ENCODE measurements at regions not wholly inside any gene's neighbourhood (a gene's known extent, or its start where the extent isn't known, plus 50 kb on each side); places are given as distances from the start of the nearest gene placed in this dataset.

DNA sequence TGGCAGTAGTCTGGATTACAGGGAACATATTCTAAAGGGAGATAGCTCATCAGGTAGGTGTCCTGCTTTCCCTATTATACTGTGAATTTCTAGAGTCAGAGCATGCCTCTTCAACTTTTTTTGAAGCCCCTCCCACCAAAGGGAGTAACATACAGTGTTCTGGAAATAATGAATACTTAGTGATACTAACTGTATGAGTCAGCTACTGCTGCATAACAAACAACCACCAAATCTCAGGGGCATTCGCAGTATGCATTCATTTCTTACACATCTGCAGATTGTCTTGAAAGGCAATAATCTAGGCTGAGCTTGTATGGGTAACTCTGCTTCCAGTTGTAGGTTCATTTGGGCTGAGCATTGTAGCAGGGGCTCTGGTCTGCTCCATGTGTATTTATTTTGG lies 409.7 kb upstream of the SPRED2 start:
- DNase-seq (ENCODE audit: low read depth), result no peak

DNA sequence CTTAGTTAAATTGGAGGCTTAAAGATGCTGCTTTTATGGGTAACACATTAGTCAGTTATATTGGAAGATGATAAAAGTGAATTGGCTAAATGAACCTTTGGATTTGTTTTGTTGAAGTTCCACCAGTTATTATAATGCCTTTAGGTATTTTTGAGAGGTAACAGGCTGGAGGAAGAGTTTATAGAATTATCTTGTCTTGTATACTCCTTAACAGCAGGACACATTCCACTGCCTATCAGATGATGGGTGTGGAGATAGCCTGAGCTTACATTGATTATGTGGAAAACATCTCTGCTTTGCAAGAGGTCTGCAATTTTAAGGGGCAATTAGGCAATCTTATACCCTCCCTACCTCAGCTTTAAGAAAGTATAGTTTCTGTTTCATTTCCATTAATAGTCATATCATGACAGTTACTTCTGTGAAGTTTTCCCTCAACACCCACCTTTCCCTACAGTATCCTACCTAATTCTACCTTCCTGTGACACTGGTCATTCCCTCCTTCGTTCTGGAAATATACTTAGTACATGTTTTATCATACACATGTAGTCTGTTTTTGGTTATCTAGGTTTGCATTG lies 403.7 kb upstream of the SPRED2 start:
- no peak for DNase-seq (ENCODE audit: low read depth)

DNA sequence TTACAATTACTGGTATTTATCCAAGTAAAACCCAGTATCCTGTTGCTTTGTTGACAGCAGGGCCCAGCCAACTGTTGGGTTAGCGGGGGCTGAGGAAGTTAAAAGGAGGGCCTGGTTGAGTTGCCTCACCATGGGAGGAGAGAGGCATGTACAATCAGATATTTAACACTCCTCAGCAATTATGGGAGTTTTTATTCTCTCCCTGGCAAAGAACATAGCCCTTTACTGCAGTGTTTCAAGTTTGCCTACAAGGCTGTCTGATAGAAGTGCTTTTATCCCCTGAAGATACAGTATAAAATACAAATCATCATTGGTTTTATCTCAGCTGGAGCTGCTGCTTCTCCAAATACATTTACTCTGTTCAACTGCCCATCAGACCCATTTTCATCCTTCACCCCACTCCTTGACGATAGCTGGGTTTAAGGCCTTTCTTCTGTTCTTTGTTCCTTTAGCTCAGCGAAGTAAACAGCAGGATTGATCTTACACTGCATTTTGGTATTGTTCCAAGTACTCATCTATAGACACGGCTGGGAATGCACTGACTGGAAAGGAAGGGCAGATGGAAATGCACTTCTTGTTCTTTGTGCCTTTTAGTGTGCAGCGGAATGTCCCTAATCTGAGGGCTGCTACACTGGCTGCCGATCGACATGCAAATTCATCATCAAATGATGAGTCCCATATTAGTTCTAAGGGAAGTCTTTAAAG lies 402.5 kb upstream of the SPRED2 start:
- no peak for DNase-seq (ENCODE audit: low read depth)

DNA sequence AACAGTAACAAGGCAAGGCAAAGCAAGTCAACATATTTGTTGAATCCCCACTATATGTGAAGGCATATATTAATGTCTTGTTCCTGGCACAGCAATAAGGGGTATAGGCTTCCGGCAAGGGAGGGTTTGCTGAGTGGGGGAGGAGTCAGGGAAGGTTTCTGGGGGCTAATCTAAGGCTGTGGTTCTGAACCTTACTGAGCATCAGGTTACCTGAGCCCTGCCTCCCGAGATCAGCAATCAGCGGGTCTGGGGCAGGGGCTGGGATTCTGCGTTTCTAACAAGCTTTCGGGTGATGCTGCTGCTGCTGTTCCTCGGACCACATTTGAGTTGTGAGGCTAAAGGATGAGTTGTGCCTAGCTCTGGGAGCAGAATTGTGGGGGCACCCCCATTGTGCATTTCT lies 401.7 kb upstream of the SPRED2 start:
- no peak for DNase-seq (ENCODE audit: low read depth)

DNA sequence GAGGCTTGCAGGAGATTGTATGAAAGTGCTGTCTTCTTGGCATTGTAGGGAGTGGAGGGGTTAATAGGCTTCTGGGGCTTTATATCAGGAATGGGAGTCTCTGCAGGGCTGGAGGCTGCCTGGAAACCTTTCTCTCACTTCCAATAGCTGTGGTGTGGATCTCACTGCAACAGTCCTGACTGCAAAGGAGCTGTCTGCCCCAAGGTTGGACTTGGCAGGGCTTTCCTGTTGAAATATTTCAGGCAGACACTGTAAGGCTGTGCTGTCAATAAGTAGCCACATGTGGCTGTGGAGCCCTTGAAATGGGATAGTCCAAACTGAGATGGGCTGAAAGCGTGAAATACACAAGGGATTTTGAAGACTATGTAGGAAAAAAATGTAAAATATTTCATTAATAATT lies 399.1 kb upstream of the SPRED2 start:
- DNase-seq (ENCODE audit: low read depth), result no peak

DNA sequence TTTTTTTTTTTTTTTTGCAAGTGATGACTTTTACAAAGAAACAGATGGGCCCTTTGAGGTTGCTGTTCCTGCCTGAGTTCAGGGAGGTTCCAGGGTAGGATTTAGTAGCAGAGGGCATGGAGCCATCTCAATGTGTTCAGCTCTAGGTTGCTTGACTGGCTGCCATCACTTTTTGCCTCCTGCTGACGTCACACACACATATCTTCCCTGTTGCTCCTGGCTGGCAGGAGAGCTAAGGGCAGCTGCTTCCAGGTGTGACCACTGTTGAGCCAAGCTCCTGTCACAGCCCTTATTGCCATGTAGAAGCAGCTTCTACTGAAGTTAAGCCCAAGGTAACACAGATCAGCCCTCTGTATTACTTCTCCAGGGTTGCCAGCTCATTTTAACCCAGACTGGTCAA lies 394.2 kb upstream of the SPRED2 start:
- no peak for DNase-seq (ENCODE audit: low read depth)

DNA sequence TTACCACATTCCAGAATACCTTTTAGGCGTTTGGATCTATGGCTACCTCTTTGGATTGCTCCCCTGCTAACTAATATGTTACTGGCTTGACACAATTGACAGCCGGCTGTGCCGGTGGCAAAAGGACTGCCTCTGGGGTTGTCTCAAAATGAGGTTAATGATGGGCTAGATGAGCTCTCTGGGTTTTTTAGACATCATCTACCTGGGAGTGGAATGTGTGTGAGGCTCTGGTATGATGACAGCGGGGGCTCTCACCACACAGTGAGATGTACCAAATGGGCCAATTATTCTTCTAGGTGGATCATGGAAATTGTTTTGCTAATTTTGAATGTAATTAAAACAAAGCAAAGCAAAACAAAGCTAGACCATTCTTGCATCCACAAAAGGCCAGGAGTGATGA lies 391.1 kb upstream of the SPRED2 start:
- DNase-seq (ENCODE audit: low read depth), result no peak

DNA sequence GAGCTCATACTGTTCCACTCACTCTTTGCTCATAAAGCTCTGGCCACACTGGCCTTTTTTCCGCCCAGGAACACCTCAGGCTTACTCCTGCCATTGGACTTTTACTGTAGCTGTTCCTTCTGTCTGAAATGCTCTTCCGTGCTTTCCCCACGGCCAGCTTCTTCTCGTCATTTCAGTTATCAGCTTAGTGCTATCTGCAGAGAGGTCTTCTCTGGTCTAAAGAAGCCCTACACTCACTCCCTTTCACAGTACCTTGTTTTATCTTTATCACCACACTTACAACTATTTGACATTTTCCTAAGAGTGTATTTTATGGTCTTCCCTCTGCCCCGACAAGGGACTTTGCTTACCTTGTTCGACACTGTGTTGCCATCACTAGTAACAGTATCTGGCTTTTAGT lies 388.1 kb upstream of the SPRED2 start:
- DNase-seq (ENCODE audit: low read depth), result no peak

DNA sequence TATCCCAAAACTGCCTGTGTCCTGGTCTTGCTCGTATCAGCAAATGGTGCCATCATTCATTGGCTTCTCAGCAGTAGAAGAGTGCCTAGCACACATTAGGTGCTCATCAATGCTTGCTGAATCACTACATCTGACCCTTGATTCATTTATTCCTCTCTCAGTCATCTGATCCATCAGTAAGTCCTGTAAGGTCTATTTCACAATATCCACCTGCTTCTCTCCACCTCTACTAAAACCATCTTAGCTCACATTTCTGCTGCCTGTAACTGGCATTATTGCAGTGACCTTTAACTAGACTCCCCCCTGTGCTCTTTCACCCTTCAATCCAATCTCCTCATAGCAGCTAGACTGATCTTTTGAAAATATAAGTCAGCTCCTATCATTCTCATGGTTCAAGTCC lies 387.6 kb upstream of the SPRED2 start:
- DNase-seq (ENCODE audit: low read depth), result no peak

DNA sequence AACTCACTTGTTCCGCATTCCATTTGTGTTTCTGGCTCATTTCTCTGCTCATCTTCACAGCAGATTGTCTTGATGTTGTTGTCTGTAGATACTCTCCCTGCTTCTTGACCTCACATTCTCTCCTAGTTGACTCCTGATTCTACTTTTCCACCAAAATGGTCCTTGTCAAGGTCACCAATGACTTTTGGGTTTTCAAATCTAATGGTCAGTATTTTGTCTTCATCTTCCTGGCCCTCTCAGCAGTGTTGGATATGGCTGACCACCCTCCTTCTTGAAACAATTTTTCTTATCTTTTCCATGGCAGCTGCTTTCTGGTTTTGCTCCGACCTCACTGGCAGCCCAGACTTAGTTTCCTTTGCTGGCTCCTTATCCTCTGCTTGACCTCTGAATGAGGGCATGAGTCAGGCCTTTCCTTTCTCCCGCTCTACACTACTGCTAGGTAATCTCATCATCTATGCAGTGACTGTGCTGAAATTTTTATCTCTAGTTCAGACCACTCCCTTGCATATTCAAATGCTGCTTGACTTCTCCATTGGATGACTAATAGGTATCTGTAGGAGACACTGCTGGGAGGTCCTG lies 386.6 kb upstream of the SPRED2 start:
- no peak for DNase-seq (ENCODE audit: low read depth)

DNA sequence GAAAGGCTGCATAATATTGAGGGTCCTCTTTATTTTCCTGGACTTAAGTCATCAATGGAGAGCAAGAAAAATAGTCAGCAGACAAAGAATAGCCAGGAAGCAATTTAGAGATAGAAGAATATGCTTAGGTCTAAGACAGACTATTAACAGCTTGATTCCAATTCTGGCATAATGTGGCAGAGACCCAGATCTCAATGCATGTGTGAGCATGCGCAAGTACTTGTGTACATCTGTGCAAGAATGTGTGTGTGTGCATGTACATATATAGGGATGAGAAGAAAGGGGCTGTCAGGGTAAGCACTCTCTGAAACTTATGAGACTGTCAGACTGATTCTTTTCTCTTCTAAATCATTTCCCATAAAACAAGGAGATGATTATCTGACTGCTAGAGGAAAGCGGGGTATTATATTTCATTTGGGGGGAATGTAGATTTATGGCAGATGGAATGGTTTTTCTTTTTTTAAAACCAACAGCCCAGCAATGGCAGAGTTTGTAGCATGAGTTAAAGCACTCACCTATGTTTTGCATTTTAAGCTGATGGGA lies 381.3 kb upstream of the SPRED2 start:
- DNase-seq (ENCODE audit: low read depth), result no peak

DNA sequence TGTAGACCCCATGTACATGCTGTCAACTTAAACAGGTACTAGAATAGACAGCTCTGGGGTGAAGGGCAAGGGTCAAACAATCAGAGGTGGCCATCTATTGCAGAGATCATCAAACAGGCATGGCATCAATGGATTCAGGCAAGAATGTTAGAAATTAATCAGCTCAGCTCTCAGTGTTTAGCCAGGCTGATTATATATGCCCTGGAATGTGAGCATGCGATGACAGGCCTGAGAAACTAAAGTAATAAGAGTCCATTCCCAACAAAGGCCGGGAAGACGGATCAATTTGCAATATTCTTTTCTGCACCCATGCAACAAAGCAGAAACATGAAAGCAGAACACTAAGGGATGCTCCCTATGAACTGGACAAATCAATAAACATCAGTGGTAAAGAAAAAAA lies 380.5 kb upstream of the SPRED2 start:
- DNase-seq (ENCODE audit: low read depth), result no peak

DNA sequence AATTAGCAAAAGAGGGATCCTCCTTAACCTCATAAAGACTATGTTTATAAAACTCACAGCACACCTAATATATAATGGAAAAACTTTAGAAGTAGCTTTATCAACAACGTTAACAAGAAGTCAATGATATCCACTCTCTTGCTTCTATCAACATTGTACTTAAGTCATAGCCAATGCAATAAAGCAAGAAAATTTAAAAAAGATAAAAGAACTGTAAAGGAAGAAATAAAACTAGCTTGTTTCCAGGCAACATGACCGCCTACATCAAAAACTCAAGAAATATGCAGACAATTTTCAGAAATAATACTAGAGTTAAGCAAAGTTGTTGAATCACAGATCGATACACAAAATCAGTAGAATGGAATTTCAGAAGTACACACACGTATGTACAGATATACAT lies 375.5 kb upstream of the SPRED2 start:
- no peak for DNase-seq (ENCODE audit: low read depth)

DNA sequence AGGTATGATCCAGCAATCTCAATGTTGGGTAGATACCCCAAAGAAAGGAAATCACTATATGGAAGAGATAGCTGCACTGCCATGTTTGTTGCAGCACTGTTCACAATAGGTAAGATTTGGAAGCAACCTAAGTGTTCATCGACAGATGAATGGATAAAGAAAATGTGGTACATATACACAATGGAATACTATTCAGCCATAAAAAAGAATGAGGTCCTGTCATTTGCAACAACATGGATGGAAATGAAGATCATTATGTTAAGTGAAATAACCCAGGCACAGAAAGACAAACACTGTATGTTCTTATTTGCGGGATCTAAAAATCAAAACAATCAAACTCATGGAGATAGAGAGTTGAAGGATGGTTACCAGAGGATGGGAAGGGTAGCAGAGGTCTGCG lies 372.4 kb upstream of the SPRED2 start:
- no peak for DNase-seq (ENCODE audit: low read depth)

DNA sequence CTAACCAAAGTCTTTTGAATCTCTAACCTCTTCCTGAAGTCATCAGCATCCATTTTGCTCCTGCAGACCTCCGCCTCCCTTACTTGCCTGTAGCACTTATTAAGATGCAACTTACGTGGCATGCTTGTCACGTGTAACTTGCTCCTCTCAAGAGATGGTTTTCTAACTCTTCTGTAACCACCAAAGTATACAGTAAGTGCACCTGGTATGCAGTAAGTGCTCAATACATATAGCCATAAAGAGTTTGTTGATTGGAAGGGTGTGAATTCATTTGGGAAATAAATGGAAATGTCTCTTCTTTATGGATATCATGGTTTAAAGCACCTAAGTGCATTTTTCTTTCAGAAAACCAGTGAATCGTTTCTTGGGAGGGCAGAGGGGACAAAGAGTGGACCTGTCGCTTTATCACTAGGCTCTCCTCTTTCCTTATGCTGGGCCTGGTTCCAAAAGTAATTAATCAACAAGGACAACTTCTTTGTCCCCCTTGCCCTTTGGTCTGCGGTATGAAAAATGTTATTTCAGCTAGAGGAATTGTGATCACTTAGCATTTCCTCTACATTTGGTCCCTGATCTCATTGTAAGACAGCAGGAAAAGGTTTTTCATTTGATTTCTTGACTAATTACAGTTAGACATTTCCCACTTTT lies 370.0 kb upstream of the SPRED2 start:
- DNase-seq (ENCODE audit: low read depth), result no peak

DNA sequence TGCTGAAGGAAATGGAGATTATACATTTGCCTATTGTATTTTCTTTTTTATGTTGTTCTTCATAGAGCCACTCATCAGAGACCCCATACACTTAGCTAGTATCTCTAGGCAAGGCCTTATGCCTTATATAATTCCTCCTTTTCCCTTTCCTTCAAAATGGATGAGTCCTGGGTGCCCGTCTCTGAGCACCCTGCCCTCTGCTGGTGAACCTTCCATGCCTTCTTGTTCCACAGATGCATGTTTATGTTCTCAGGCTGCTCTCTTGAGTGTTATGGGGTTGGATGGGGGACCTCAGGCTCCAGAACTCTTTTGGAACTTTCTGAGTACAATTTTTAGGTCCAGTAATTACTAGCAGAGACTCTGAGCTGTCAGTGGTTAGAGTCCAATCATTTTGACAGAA lies 368.6 kb upstream of the SPRED2 start:
- DNase-seq (ENCODE audit: low read depth), result peak; percentile 16

DNA sequence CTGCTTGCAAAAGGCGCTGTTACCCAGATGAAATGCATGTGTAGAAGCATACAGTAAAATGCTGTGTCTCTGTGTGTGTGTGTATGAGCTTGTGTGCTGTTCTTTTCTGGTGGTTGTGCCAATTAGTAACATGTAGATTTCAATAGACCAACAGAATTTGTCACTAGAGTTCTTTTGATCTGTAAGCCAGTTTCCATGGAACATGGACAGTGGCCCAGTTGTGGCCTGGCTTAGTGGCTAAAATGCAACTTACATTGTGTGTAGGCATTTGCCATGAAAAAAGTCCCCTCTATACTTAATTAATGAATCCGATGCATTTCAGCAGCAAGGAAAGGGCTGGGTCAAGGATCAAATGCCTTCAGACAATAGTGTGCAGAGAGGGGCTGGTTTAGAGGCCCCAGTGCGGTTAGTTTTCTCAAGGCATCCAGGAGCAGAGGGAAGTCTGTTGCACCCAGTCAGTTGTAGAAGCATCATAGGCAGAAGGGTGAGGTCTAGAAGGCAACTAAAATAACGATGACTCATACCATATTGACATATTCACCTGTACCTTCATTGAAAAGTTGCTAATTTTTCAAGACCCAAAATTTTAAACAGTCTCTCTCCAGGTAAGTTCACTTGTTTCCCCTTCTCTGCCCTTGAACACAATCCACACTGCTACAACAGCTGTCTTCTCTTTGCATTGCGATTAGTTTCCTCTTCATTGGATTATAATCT lies 366.9 kb upstream of the SPRED2 start:
- no peak for DNase-seq (ENCODE audit: low read depth)

DNA sequence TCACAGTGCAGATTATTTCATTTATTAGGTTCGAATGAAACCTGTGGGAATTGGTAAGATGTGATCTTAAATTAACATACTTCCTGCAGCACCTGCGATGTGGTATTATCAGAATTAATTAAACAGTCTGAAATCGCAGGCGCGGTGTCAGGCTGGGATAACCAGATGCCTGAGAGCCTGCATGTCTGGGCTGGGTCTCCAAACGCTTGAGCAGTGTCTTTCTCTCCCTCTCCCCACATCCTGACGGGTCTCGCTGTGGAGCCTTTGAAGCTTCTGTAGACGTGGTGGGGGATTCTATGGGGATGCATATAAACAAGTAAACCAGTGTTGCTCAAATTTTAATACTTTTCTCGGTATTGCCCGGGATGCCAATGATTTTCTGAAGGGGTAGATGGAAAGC lies 366.2 kb upstream of the SPRED2 start:
- no peak for DNase-seq (ENCODE audit: low read depth)

DNA sequence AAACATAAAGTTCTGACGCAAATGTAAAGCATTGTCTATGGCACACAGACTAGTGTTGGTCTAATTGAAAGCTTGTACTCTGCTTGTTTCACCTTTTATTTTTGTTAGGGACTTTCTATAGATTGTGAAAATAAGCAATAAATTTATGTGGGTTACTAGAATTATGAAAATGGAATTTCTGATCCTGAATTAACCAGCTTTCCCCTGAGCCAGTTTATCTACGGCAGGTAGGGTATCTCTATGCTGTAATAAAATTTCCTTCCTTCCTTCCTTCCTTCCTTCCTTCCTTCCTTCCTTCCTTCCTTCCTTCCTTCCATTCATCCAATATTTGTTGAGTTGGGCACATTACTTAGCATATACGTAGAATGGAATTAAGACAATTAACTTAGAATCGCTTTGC lies 362.6 kb upstream of the SPRED2 start:
- no peak for DNase-seq (ENCODE audit: low read depth)

DNA sequence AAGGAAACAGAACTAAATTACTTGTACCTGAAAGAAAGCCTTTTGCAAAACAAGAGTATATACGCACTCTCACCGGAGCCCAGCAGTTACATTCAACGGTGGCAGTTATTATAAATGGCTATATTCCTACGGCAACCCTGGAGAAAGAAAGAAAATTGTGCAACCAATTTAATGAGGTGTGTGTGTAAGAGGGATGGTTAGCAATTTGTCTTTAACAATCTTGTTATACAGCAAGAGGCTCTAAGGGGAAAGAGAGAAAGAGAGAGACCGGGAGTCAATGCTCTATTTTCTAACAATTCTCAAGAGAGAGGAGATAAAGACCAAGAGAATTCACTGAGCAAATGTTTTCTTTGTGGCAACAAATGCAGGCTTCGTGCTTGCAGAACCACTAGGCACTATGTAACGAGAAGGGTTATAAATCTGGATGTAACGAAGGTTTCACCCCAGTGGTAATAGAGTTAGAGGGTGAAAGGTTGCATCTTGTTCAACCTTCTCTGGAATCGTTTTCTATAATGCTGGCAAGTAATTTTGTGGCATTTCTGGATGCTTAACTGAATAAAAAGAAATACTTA lies 359.1 kb upstream of the SPRED2 start:
- no peak for DNase-seq (ENCODE audit: low read depth)

DNA sequence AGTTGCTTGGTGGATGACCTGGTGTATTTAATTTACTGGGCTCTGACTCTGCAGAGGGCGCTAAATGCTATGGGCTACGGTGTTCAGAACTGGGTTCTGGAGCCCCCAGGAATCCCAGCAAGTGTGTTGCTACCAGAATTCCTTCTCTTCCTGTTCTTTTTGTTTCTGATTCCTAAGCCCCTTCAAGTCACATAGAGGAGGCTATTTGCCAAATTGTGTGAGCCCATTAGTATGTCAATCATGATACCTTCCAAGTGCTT lies 358.2 kb upstream of the SPRED2 start:
- DNase-seq (ENCODE audit: low read depth), result no peak

All from RPMI7951 (cell line).